ENCODE measurements at regions not wholly inside any gene's neighbourhood (a gene's known extent, or its start where the extent isn't known, plus 50 kb on each side); places are given as distances from the start of the nearest gene placed in this dataset.

DNA sequence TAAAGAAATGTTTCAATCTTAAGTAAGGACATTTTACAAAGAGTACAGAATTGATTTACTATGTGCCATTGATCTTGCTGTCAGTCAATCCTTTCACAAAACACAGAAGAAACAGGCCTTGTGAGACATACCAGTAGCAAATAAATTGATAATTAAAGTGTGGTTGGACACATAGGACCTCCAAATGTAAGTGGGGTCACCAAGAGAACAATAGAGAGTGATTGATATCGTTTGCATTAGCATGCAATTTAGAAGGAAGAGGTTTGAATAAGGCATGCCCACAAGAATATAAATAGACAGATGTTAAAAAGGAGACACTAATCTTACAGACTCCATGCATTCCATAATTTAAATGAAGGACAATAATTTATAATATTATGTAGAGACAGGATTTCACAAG lies 1628.3 kb downstream of the PCDH9 start:
- no peak overlapping the region for H3K27ac ChIP-seq
- TF ChIP-seq, protein P1, sequence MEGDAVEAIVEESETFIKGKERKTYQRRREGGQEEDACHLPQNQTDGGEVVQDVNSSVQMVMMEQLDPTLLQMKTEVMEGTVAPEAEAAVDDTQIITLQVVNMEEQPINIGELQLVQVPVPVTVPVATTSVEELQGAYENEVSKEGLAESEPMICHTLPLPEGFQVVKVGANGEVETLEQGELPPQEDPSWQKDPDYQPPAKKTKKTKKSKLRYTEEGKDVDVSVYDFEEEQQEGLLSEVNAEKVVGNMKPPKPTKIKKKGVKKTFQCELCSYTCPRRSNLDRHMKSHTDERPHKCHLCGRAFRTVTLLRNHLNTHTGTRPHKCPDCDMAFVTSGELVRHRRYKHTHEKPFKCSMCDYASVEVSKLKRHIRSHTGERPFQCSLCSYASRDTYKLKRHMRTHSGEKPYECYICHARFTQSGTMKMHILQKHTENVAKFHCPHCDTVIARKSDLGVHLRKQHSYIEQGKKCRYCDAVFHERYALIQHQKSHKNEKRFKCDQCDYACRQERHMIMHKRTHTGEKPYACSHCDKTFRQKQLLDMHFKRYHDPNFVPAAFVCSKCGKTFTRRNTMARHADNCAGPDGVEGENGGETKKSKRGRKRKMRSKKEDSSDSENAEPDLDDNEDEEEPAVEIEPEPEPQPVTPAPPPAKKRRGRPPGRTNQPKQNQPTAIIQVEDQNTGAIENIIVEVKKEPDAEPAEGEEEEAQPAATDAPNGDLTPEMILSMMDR (IDR thresholded peaks at IDR 0.05) = no peak
- TF ChIP-seq ZFX (IDR thresholded peaks at IDR 0.05; ENCODE audit: borderline replicate concordance) = no peak

DNA sequence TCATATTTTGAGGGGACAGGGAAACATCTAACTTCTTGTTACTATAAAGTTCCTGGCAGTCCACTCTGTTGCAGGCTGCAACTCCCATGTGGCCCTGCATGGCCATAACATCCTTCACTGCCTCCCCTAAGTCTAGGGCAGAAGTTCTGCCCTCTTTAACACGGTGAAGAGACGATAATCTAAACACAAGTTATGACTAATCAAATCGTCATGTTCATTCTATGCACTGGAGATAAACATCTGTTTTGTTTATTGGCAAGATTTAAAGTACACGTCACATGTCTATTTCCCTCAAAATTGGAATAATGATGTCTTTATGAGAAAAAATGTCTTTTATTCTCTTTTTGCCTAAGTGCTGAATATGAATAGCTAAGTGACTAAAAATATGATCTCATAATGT lies 1629.4 kb downstream of the PCDH9 start:
- no peak for TF ChIP-seq ZFX (IDR thresholded peaks at IDR 0.05; ENCODE audit: borderline replicate concordance)
- TF ChIP-seq, protein P1 (IDR thresholded peaks at IDR 0.05) = no peak
- H3K27ac ChIP-seq = no peak overlapping the region

DNA sequence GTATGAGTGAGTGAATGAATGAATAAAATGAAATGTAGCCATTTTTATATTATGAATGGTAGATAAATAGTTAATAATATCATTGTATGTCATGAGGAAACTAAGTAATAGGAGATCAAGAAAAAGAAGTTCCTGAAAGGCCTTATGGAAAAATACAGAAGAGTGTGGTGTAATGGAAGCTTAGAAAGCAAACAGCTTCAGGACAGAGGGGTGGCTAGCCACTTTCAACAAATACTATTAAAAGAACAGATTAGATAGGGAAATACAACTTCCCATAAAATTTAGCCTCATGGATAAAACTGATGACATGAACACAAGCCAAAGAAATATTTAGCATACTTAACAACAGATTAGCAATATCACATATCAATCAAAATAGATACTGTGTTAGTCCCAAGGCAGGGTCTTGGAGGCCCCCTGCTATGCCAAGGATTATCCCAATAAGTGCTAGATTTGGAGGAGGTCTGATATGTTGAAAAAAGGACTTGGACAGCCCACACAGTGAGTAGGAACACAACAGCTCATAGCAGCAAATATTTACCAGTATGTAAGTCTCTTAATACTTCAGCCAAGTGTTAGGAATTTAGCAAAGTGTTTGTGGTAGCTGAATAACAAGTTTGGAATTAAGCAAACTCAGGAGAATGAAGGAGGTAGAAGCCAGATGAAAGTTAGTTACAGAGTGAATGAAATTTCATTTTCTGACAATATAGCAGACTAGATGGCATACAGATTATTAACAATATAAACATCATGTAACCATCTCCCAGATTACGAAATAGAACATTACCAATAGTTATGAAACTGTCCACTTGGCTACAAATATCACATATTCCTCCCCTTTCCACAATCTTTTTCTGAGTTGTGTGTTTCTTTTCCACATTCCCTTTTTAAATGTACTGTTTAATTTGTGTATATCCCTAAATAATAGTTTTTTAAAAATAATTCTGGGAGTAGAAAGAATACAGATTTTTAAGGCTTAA lies 1632.0 kb downstream of the PCDH9 start:
- no peak for TF ChIP-seq ZFX (IDR thresholded peaks at IDR 0.05; ENCODE audit: borderline replicate concordance)
- TF ChIP-seq, protein P1 (IDR thresholded peaks at IDR 0.05) = no peak
- no peak overlapping the region for H3K27ac ChIP-seq

DNA sequence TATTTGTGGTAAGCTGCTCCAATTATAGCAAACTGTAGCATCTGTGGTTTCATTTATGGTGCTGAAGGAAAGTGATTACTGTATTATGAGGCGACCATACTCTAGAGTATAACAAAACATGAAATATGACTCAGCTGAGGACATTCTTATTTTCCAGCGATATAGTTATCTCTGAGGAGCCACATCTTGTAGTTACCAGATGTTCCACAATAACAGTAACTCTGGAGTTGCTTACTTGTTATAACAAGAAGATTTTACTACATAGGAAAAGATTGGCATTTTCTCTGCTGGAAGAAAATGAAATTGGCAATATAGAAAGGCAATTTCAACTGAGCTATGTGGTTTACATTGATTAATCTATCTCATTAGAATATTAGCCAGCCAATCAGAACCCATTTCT lies 1634.2 kb downstream of the PCDH9 start:
- H3K27ac ChIP-seq = no peak overlapping the region
- TF ChIP-seq, protein P1 (IDR thresholded peaks at IDR 0.05) = no peak
- TF ChIP-seq ZFX (IDR thresholded peaks at IDR 0.05; ENCODE audit: borderline replicate concordance) = no peak

DNA sequence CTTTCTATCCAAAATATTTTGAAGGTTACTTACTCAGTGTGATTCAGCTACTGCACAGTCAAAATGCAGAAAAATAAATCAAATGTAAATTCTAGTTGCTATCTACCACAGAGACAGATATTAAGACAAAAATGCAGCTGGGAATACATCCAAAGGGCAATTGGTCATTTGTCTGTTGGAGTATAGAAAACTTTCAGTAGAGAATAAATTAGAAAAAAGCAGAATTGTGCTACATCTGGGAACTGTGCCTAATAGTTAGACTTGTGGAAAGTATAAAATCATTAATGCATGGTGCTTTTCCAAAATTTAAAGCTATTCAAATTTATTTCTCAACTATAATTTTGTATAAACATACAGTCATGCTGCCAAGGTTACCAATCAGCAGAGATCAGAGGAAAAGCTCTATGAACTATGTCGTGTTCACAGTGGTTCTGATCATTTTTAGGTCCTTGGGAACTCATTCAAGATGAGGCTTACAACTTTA lies 1635.8 kb downstream of the PCDH9 start:
- TF ChIP-seq ZFX (IDR thresholded peaks at IDR 0.05; ENCODE audit: borderline replicate concordance) = no peak
- TF ChIP-seq, protein P1 (IDR thresholded peaks at IDR 0.05) = no peak

DNA sequence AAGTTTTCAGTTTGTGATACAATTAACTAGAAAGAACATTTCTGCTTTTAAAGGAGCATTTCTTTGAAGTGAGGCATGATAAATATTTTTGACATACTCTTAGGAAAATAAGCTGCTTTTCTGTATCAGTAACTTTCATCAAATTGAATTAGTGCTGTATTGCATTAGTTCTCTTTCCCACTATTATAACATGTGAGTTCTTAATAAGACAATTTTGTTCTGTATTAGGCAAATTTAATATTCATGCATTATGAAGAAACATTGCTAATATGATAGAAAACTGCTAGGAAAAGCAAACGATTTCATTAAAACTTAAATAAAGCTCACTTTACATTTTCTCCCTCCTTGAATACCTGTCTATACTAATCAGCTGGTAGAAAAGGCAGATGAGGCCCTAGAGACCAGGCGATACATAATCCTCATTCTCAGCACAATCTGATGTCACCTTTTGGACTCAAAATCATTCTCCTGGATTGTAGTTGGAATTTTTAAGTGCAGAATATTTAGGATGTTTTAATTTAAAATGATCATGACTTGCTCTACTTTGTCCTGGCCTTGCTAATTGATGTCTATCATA lies 1636.8 kb downstream of the PCDH9 start:
- no peak overlapping the region for H3K27ac ChIP-seq
- TF ChIP-seq, protein P1 (IDR thresholded peaks at IDR 0.05) = no peak
- no peak for TF ChIP-seq ZFX (IDR thresholded peaks at IDR 0.05; ENCODE audit: borderline replicate concordance)

More for the DNA sequence above, 1635.8 kb downstream of the PCDH9 start:
- no peak overlapping the region for H3K27ac ChIP-seq

DNA sequence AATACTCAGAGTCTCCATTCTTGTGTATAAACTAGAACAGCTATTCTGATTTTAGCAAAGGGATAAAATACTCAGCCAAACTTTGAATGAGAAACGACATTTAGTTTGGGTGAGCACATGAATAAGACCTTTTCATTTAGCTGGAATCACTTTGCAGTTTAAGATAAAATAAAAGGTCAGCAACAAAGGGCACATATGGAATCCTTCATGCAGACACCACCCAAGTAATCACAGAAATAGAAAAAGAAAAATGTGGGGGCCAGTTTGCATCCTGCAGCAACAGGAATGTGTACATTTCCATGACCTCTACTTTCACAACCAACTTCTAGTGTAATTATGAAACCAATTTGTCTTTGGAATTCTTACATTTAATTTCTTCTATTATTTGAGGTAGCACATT lies 1637.4 kb downstream of the PCDH9 start:
- TF ChIP-seq, protein P1 (IDR thresholded peaks at IDR 0.05) = no peak
- no peak for TF ChIP-seq ZFX (IDR thresholded peaks at IDR 0.05; ENCODE audit: borderline replicate concordance)
- H3K27ac ChIP-seq = no peak overlapping the region

Data from 22Rv1 (cell line).